Effector memory CD4-positive, alpha-beta T cell (primary cell): ENCODE measurements at regions not wholly inside any gene's neighbourhood (a gene's known extent, or its start where the extent isn't known, plus 50 kb on each side); places are given as distances from the start of the nearest gene placed in this dataset.

Experiments used
- DNase-seq, 3 donors: peaks; one replicate each; pipeline ENCODE4 v3.0.0-alpha.2; 2020
- H3K27ac ChIP-seq: 2 replicates; pipeline ENCODE4 v1.7.0; 2013; ENCODE audit warnings: mild to moderate bottlenecking, low read length, moderate library complexity; ENCODE audit not compliant: insufficient read depth, poor library complexity, severe bottlenecking
- H3K27me3 ChIP-seq: replicated peaks from 2 replicates; pipeline ENCODE4 v1.7.0; 2013; ENCODE audit warnings: mild to moderate bottlenecking, low read length; ENCODE audit not compliant: insufficient read depth, control insufficient read depth, poor library complexity, severe bottlenecking
- H3K36me3 ChIP-seq: 2 replicates; pipeline ENCODE4 v1.7.0; 2013; ENCODE audit warnings: mild to moderate bottlenecking, low read length, moderate library complexity; ENCODE audit not compliant: control insufficient read depth, insufficient read depth
- H3K4me1 ChIP-seq: 2 replicates; pipeline ENCODE4 v1.7.0; 2013; ENCODE audit warnings: low read length, mild to moderate bottlenecking; ENCODE audit not compliant: control insufficient read depth, insufficient read depth, poor library complexity, severe bottlenecking
- H3K4me3 ChIP-seq: 2 replicates; pipeline ENCODE4 v1.7.0; 2013; ENCODE audit warnings: low read length, low read depth, mild to moderate bottlenecking; ENCODE audit not compliant: insufficient read depth, poor library complexity, severe bottlenecking
- H3K9me3 ChIP-seq: 2 replicates; pipeline ENCODE4 v1.7.0; 2013; ENCODE audit warnings: mild to moderate bottlenecking, low read length, moderate library complexity; ENCODE audit not compliant: control insufficient read depth

GRCh38 chr5:130496215-130496614, 592.0 kb downstream of the CHSY3 start:
- H3K4me1 ChIP-seq = no peaks in the 10 kb centered on the region
- H3K27me3 ChIP-seq = no peaks in the 10 kb centered on the region
- H3K9me3 ChIP-seq = no peaks in the 10 kb centered on the region
- no peak for DNase-seq
- H3K36me3 ChIP-seq = no peaks in the 10 kb centered on the region
- H3K4me3 ChIP-seq = no peak overlapping the region
- no peak overlapping the region for H3K27ac ChIP-seq

- Histone ChIP-seq H3K36me3 (no peaks in the 10 kb centered on the region), H3K9me3 (no peaks in the 10 kb centered on the region), H3K27ac (no peak overlapping the region), H3K4me3 (no peak overlapping the region), H3K27me3 (no peaks in the 10 kb centered on the region), H3K4me1 (no peaks in the 10 kb centered on the region)
- DNase-seq = no peak
Observed at GRCh38 chr5:130488252-130488651, 584.0 kb downstream of the CHSY3 start.

- no peaks in the 10 kb centered on the region for H3K4me1 ChIP-seq
- no peak for DNase-seq
- H3K4me3 ChIP-seq = no peak overlapping the region
- no peak overlapping the region for H3K27ac ChIP-seq
- H3K36me3 ChIP-seq = no peaks in the 10 kb centered on the region
- H3K27me3 ChIP-seq = no peaks in the 10 kb centered on the region
- peaks cover 6% of the 10 kb centered on the region for H3K9me3 ChIP-seq
Observed at GRCh38 chr5:130479045-130479804, 575.0 kb downstream of the CHSY3 start.

GRCh38 chr5:130476325-130476724, 572.1 kb downstream of the CHSY3 start:
- Histone ChIP-seq H3K4me1 (no peaks in the 10 kb centered on the region), H3K4me3 (no peak overlapping the region), H3K9me3 (peaks cover 6% of the 10 kb centered on the region), H3K27ac (no peak overlapping the region), H3K27me3 (no peaks in the 10 kb centered on the region), H3K36me3 (no peaks in the 10 kb centered on the region)
- DNase-seq = no peak

GRCh38 chr5:130462516-130462915, 558.3 kb downstream of the CHSY3 start:
- DNase-seq = no peak
- Histone ChIP-seq H3K36me3 (no peaks in the 10 kb centered on the region), H3K4me3 (no peak overlapping the region), H3K9me3 (no peaks in the 10 kb centered on the region), H3K4me1 (no peaks in the 10 kb centered on the region), H3K27ac (no peak overlapping the region), H3K27me3 (no peaks in the 10 kb centered on the region)

- H3K36me3 ChIP-seq = no peaks in the 10 kb centered on the region
- no peak overlapping the region for H3K4me3 ChIP-seq
- H3K27me3 ChIP-seq = no peaks in the 10 kb centered on the region
- no peaks in the 10 kb centered on the region for H3K4me1 ChIP-seq
- H3K27ac ChIP-seq = no peak overlapping the region
- no peaks in the 10 kb centered on the region for H3K9me3 ChIP-seq
- no peak for DNase-seq
Observed at GRCh38 chr5:130455175-130455574, 550.9 kb downstream of the CHSY3 start.

- H3K4me3 ChIP-seq = no peak overlapping the region
- DNase-seq = no peak
- no peaks in the 10 kb centered on the region for H3K27me3 ChIP-seq
- H3K9me3 ChIP-seq = no peaks in the 10 kb centered on the region
- H3K36me3 ChIP-seq = no peaks in the 10 kb centered on the region
- H3K27ac ChIP-seq = no peak overlapping the region
- no peaks in the 10 kb centered on the region for H3K4me1 ChIP-seq
Observed at GRCh38 chr5:130452744-130453143, 548.5 kb downstream of the CHSY3 start.

GRCh38 chr5:130436430-130436829, 532.2 kb downstream of the CHSY3 start:
- H3K27ac ChIP-seq = no peak overlapping the region
- no peaks in the 10 kb centered on the region for H3K4me1 ChIP-seq
- no peak for DNase-seq
- no peak overlapping the region for H3K4me3 ChIP-seq
- peaks cover 4% of the 10 kb centered on the region for H3K9me3 ChIP-seq
- H3K27me3 ChIP-seq = no peaks in the 10 kb centered on the region
- no peaks in the 10 kb centered on the region for H3K36me3 ChIP-seq

- Histone ChIP-seq H3K4me1 (no peaks in the 10 kb centered on the region), H3K27me3 (no peaks in the 10 kb centered on the region), H3K36me3 (no peaks in the 10 kb centered on the region), H3K27ac (no peak overlapping the region), H3K9me3 (no peaks in the 10 kb centered on the region), H3K4me3 (no peak overlapping the region)
- no peak for DNase-seq
Observed at GRCh38 chr5:130427222-130427955, 523.1 kb downstream of the CHSY3 start.

- Histone ChIP-seq H3K36me3 (no peaks in the 10 kb centered on the region), H3K9me3 (no peaks in the 10 kb centered on the region), H3K27ac (no peak overlapping the region), H3K27me3 (no peaks in the 10 kb centered on the region), H3K4me1 (no peaks in the 10 kb centered on the region), H3K4me3 (no peak overlapping the region)
- no peak for DNase-seq
Observed at GRCh38 chr5:130425424-130425823, 521.2 kb downstream of the CHSY3 start.
